ENCODE measurements at regions not wholly inside any gene's neighbourhood (a gene's known extent, or its start where the extent isn't known, plus 50 kb on each side); places are given as distances from the start of the nearest gene placed in this dataset.

GRCh38 chr10:91576096-91576545 is 56.8 kb downstream of the PPP1R3C start:
- no peak overlapping the region for H2AFZ ChIP-seq (ENCODE audit: low read depth, low read length)
- dilution Hi-C loops (cut with MboI; ENCODE audit: extremely low pct_ligation_motif_present, low sequenced_read_pairs) (no loop called here), intact Hi-C loops (cut with micrococcal nuclease) (no loop called here)
- no peak overlapping the region for H3K4me3 ChIP-seq (replicated peaks in 1 of 3; ENCODE audit: insufficient read depth in 1 of 3, low read depth in 1 of 3, low read length in 3 of 3)
- H3K4me1 ChIP-seq (ENCODE audit: control insufficient read depth, extremely low read depth, insufficient read depth, low read length): no peaks in the 10 kb centered on the region
- DNase-seq (ENCODE audit: low read depth, low spot score) (no peak), FAIRE-seq (no peak)
- H3K9me3 ChIP-seq (replicated peaks; ENCODE audit: control insufficient read depth, insufficient read depth, low read length): no peaks in the 10 kb centered on the region
- CTCF ChIA-PET: no interaction called here
- no peaks in the 10 kb centered on the region for H3K36me3 ChIP-seq (ENCODE audit: control insufficient read depth in 2 of 2, extremely low read depth in 1 of 2, insufficient read depth in 2 of 2, low read length in 2 of 2)
- H3K9ac ChIP-seq (replicated peaks; ENCODE audit: extremely low read depth, insufficient read depth, low read length): no peak overlapping the region
- H3K9me1 ChIP-seq (replicated peaks; ENCODE audit: control insufficient read depth, extremely low read depth, insufficient read depth, low read length): no peaks in the 10 kb centered on the region
- no TSS peak for BruUV-seq (replicated peaks)
- H3K4me2 ChIP-seq (ENCODE audit: insufficient read depth, low read length): no peak overlapping the region
- H3K79me2 ChIP-seq (ENCODE audit: control insufficient read depth, insufficient read depth, low read length): no peaks in the 10 kb centered on the region
- POLR2A ChIA-PET: no interaction called here
- H3K27me3 ChIP-seq (ENCODE audit: control insufficient read depth in 2 of 2, insufficient read depth in 2 of 2, low read length in 2 of 2): peaks cover 2 to 3% of the 10 kb centered on the region in 2 experiments
- H4K20me1 ChIP-seq (replicated peaks; ENCODE audit: control insufficient read depth, extremely low read depth, insufficient read depth, low read length): no peaks in the 10 kb centered on the region
- TF ChIP-seq POLR2A (IDR thresholded peaks at IDR 0.05; ENCODE audit: low read depth, low read length) (no peak), JUN (IDR thresholded peaks at IDR 0.05; ENCODE audit: borderline replicate concordance, insufficient read depth, insufficient read length, low read depth) (peak; percentile 47), GATA2 (IDR thresholded peaks at IDR 0.05; ENCODE audit: insufficient read depth, insufficient read length, low read depth, low read length) (no peak)
- H3K27ac ChIP-seq (ENCODE audit: insufficient read depth, low read depth, low read length): no peak overlapping the region

DNA sequence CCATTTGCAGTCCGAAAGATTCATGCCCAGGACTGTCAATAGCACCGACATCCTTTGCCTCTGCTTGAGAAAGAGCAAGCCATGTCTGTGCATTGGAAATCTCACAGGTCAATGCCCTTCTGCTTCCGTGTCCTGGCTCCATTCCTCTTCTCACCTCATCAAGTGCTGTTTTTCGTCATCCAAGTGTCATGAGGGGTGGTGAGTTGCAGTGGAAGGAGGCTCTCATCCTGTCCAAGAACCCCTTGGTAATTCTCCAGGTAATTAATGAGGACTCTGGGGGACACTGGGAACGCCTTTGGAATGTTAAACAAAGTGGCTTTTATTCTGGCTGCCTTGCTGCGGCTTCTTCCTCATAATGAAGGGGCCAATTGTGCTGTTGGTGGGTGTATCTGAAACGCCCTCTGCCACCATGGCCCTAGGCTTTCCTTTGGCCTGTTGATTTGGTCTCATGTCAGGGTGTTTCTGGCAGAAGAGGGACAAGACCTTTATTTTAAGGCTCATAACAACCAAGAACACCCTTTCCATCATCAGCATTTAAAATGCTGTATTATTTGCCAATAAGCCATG is 57.7 kb downstream of the PPP1R3C start:
- Histone ChIP-seq H3K4me3 (replicated peaks in 1 of 3; ENCODE audit: insufficient read depth in 1 of 3, low read depth in 1 of 3, low read length in 3 of 3) (no peak overlapping the region), H3K27ac (ENCODE audit: insufficient read depth, low read depth, low read length) (no peak overlapping the region), H3K36me3 (ENCODE audit: control insufficient read depth in 2 of 2, extremely low read depth in 1 of 2, insufficient read depth in 2 of 2, low read length in 2 of 2) (no peaks in the 10 kb centered on the region), H3K9me3 (replicated peaks; ENCODE audit: control insufficient read depth, insufficient read depth, low read length) (no peaks in the 10 kb centered on the region), H3K9ac (replicated peaks; ENCODE audit: extremely low read depth, insufficient read depth, low read length) (no peak overlapping the region), H2AFZ (ENCODE audit: low read depth, low read length) (no peak overlapping the region), H3K4me2 (ENCODE audit: insufficient read depth, low read length) (no peak overlapping the region), H4K20me1 (replicated peaks; ENCODE audit: control insufficient read depth, extremely low read depth, insufficient read depth, low read length) (no peaks in the 10 kb centered on the region), H3K27me3 (ENCODE audit: control insufficient read depth in 2 of 2, insufficient read depth in 2 of 2, low read length in 2 of 2) (peaks cover 0 to 2% of the 10 kb centered on the region in 2 experiments), H3K4me1 (ENCODE audit: control insufficient read depth, extremely low read depth, insufficient read depth, low read length) (no peaks in the 10 kb centered on the region), H3K79me2 (ENCODE audit: control insufficient read depth, insufficient read depth, low read length) (no peaks in the 10 kb centered on the region), H3K9me1 (replicated peaks; ENCODE audit: control insufficient read depth, extremely low read depth, insufficient read depth, low read length) (no peaks in the 10 kb centered on the region)
- ChIA-PET POLR2A (no interaction called here), CTCF (no interaction called here)
- FAIRE-seq: no peak
- no peak for TF ChIP-seq POLR2A (IDR thresholded peaks at IDR 0.05; ENCODE audit: low read depth, low read length)
- DNase-seq (ENCODE audit: low read depth, low spot score): no peak
- intact Hi-C loops (cut with micrococcal nuclease): no loop called here
- BruUV-seq (replicated peaks): no TSS peak
- dilution Hi-C loops (cut with MboI; ENCODE audit: extremely low pct_ligation_motif_present, low sequenced_read_pairs): no loop called here
